Right lobe of liver (tissue), 6 donors: ENCODE measurements at regions not wholly inside any gene's neighbourhood (a gene's known extent, or its start where the extent isn't known, plus 50 kb on each side); places are given as distances from the start of the nearest gene placed in this dataset.
"Not testable (repeated sequence)": the region's sequence is repeated elsewhere in the genome, so short reads cannot be mapped to it uniquely, and the experiment has no call there.

Source experiments
- ATAC-seq, 4 donors: fragments of 200-7000 bp; cut with Tn5 transposase; one replicate each; pipeline ENCODE4 v1.9.1; 2020; ENCODE audit warnings: mild to moderate bottlenecking in 4 of 4, moderate library complexity in 4 of 4
- DNase-seq, 3 donors: peaks; one replicate each; pipeline ENCODE4 v3.0.0-alpha.2; 2020
- H3K27ac ChIP-seq, 3 donors: fragments of 200-600 bp; one replicate each; pipeline ENCODE4 v1.8.0; 2022
- H3K27me3 ChIP-seq, 2 donors: fragments of 200-600 bp; one replicate each; pipeline ENCODE4 v1.8.0; 2022
- H3K36me3 ChIP-seq, 4 donors: fragments of 200-600 bp; sonication (generic) in 1 of 4; one replicate each; pipeline versions ENCODE4 v1.5.1 to v1.8.0; 2017 to 2022; ENCODE audit warnings: control low read depth in 1 of 4
- H3K4me1 ChIP-seq, 4 donors: fragments of 200-600 bp; sonication (generic) in 1 of 4; one replicate each; pipeline versions ENCODE4 v1.5.1 to v1.8.0; 2017 to 2022; ENCODE audit warnings: control low read depth in 1 of 4
- H3K4me3 ChIP-seq, 3 donors: fragments of 200-600 bp; one replicate each; pipeline ENCODE4 v1.8.0; 2022
- H3K9me3 ChIP-seq, 4 donors: fragments of 200-600 bp; sonication (generic) in 1 of 4; one replicate each; pipeline versions ENCODE4 v1.5.1 to v1.8.0; 2017 to 2022; ENCODE audit warnings: control low read depth in 1 of 4
- CTCF ChIP-seq, 4 donors: fragments of 200-600 bp in 3 of 4; fragments of 450-650 bp in 1 of 4; IDR thresholded peaks; one replicate each; pipeline versions ENCODE4 v1.5.1 to v1.8.0; 2016 to 2022; ENCODE audit warnings: antibody characterized with exemption in 4 of 4, mild to moderate bottlenecking in 2 of 4
- POLR2A ChIP-seq: fragments of 450-650 bp; IDR thresholded peaks from one replicate; pipeline ENCODE4 v1.6.1; 2017; ENCODE audit warnings: antibody characterized with exemption, mild to moderate bottlenecking
- WGBS: methylation state at CpG from one replicate; pipeline ENCODE4 v1.1.6; 2018; ENCODE audit warnings: low coverage, low lambda C conversion rate; ENCODE audit not compliant: insufficient coverage; ENCODE audit errors: missing lambda C conversion rate; 5-methylcytosine and 5-hydroxymethylcytosine counted together
- intact Hi-C, 2 donors: fragments of 100-400 bp; cut with DNase I; formaldehyde crosslinking; loops; one replicate each; pipeline versions ENCODE4 v1.11.2 to v1.14.1; 2022
- donor health status: DM: no; HTN: yes; CAD: no.
- donor health status: DM: no; HTN: no; CAD: no.
- donor health status: DM: no; HTN: no; CAD: no.
- donor health status: DM: no; HTN: yes; CAD: no.
- donor health status: DM: no; HTN: yes; CAD: no.

- H3K36me3 ChIP-seq: no peaks in the 10 kb centered on the region
- no peaks in the 10 kb centered on the region for H3K4me1 ChIP-seq
- WGBS: 23% methylated on average over 3 of the region's 3 CpGs
- H3K27ac ChIP-seq: no peak overlapping the region
- intact Hi-C loops: no loop called here
- no peak for ATAC-seq
- no peak for DNase-seq
- no peak overlapping the region for H3K4me3 ChIP-seq
- TF ChIP-seq POLR2A (no peak), CTCF (IDR thresholded peaks at IDR 0.05) (peak; percentile 21 to 32 (median 26))
- H3K9me3 ChIP-seq: no peaks in the 10 kb centered on the region
- no peaks in the 10 kb centered on the region for H3K27me3 ChIP-seq
Observed at GRCh38 chr6:74343804-74344203, 647.8 kb downstream of the CD109 start.

GRCh38 chr6:74343321-74343720 lies 647.3 kb downstream of the CD109 start:
- H3K9me3 ChIP-seq, intact Hi-C loops, ATAC-seq, H3K4me3 ChIP-seq, H3K27ac ChIP-seq, DNase-seq, H3K27me3 ChIP-seq, H3K4me1 ChIP-seq, H3K36me3 ChIP-seq: not testable (repeated sequence)
- 40% methylated on average over 1 of the region's 6 CpGs for WGBS

- ATAC-seq (no peak), DNase-seq (no peak)
- TF ChIP-seq CTCF (IDR thresholded peaks at IDR 0.05) (no peak), POLR2A (no peak)
- Histone ChIP-seq H3K27me3 (no peaks in the 10 kb centered on the region), H3K27ac (no peak overlapping the region), H3K4me3 (no peak overlapping the region), H3K36me3 (no peaks in the 10 kb centered on the region), H3K4me1 (no peaks in the 10 kb centered on the region), H3K9me3 (no peaks in the 10 kb centered on the region)
- intact Hi-C loops: no loop called here
- WGBS: 52% methylated on average over 2 of the region's 2 CpGs
Observed at GRCh38 chr6:74334722-74335121, 638.7 kb downstream of the CD109 start.

- Histone ChIP-seq H3K36me3 (no peaks in the 10 kb centered on the region), H3K4me3 (no peak overlapping the region), H3K4me1 (no peaks in the 10 kb centered on the region), H3K27ac (no peak overlapping the region), H3K9me3 (no peaks in the 10 kb centered on the region), H3K27me3 (no peaks in the 10 kb centered on the region)
- DNase-seq (no peak), ATAC-seq (no peak)
- TF ChIP-seq CTCF (IDR thresholded peaks at IDR 0.05) (no peak), POLR2A (no peak)
- intact Hi-C loops: no loop called here
Observed at GRCh38 chr6:74333406-74333805, 637.4 kb downstream of the CD109 start.

GRCh38 chr6:74320715-74321114 lies 624.7 kb downstream of the CD109 start:
- Histone ChIP-seq H3K4me1 (no peaks in the 10 kb centered on the region), H3K27ac (no peak overlapping the region), H3K4me3 (no peak overlapping the region), H3K9me3 (no peaks in the 10 kb centered on the region), H3K27me3 (no peaks in the 10 kb centered on the region), H3K36me3 (no peaks in the 10 kb centered on the region)
- intact Hi-C loops: no loop called here
- ATAC-seq (no peak), DNase-seq (no peak)
- no peak for TF ChIP-seq CTCF (IDR thresholded peaks at IDR 0.05)
- TF ChIP-seq POLR2A: no peak
